ENCODE measurements at regions not wholly inside any gene's neighbourhood (a gene's known extent, or its start where the extent isn't known, plus 50 kb on each side); places are given as distances from the start of the nearest gene placed in this dataset.

DNA sequence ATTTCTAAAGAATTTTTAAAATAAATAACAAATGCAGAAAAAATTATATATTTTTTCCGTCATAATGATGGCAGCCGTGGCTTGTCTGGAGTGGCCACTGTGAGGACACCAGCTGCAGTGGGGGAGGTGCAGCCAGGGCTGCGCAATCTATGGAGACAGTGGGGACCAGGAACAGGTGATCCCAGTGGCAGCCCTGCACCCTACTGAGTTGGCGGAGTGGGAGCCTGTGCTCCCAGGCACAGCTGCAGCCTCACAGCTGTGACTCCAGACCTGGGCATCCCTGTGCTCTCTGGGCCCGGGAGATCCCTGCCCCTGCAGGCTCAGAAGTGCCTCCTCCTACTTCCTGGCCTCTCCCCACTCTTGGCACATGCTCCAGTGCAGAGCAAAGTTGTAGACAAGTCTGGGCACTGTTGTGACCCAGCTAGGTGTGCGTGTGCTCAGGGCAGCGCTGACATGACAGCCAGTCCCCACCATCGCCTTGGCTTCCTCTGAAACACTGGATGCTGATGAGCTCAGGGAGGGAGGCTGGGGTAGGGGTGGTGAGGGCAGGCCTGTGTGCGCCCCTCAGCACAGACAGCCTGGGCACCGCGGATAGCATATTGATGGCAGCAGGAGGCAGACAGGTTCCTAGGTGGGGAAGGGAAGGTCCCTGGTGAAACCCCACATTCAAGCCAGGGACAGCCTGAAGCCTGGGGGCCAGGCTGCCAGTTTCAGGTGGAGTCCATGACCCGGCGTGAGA, 96.0 kb upstream of the PRR16 start (continued):
- TF ChIP-seq SP1 (CRISPR knock-in tag; IDR thresholded peaks at IDR 0.05): no peak

DNA sequence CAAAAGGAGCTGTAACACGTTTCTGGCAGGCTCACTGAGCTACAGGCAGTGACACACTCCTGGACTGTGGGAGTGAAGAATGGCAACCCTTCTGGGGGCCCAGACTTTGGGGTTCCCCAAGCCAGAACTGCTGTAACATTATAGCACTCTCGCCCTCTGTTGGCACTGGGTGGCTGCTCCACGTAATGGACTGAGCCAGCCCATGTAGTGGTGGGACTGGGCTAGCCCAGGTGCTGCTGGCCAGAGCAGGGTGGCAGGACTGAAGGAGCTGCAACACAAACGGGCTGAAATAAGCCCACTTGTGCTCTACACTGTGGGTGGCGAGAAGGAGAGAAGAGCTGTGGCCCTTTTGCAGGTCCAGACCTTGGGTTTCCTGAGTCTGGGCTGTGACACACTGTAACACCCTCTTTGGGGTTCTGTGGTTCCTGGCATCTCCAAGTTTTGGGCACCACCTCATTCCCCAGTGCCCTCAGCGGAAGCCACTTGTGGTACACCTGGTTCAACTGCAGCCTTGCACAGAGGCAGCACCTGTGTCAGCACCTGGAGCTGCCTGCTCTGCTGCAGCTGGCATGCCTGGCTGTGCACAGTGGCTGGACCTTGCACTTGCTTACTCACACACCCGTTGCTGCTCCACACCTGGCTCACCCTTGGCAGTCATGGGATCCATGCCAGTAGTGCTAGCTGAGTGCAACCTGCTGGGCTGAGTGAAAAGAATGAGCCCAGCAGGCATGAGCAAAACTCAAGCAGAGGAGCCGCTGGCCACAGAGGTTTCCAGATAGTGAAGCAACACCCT, 95.0 kb upstream of the PRR16 start:
- Histone ChIP-seq H3K4me3 (no peak overlapping the region), H3K9me3 (replicated peaks; ENCODE audit: control insufficient read depth, insufficient read depth, low read depth, low read length) (0 out of 2 replicates have a peak, but pooled peaks cover 2% of the 10 kb centered on the region), H3K36me3 (ENCODE audit: control insufficient read depth, insufficient read depth, low read length) (no peaks in the 10 kb centered on the region), H3K9ac (ENCODE audit: insufficient read depth in 1 of 2, low read depth in 2 of 2, low read length in 2 of 2) (no peak overlapping the region), H4K20me1 (replicated peaks; ENCODE audit: control insufficient read depth, insufficient read depth, low read length) (no peaks in the 10 kb centered on the region), H2AFZ (ENCODE audit: low read depth, low read length) (no peak overlapping the region), H3K4me2 (ENCODE audit: insufficient read depth, low read length) (no peak overlapping the region), H3K27ac (ENCODE audit: extremely low read depth, low read depth, low read length) (no peak overlapping the region), H3K9me1 (ENCODE audit: control insufficient read depth, insufficient read depth, low read length) (no peaks in the 10 kb centered on the region), H3K79me2 (ENCODE audit: control insufficient read depth, insufficient read depth, low read length) (no peaks in the 10 kb centered on the region), H3K27me3 (ENCODE audit: control insufficient read depth in 2 of 2, insufficient read depth in 2 of 2, low read length in 2 of 2) (no peaks in the 10 kb centered on the region), H3K4me1 (replicated peaks in 1 of 2; ENCODE audit: control insufficient read depth in 2 of 2, insufficient read depth in 2 of 2, low read length in 2 of 2) (no peaks in the 10 kb centered on the region)
- in situ Hi-C loops (cut with MboI): no loop called here
- ATAC-seq (no peak), DNase-seq (ENCODE audit: extremely low read depth in 1 of 4, low spot score in 3 of 4) (no peak), FAIRE-seq (no peak)
- 18% methylated on average over 7 of the region's 8 CpGs for WGBS (ENCODE audit: insufficient coverage, low coverage, missing lambda C conversion rate)
- CTCF ChIA-PET (ENCODE audit: low intra/inter-chr PET ratio): no interaction called here
- intact Hi-C loops (cut with micrococcal nuclease): no loop called here
- POLR2A ChIA-PET: interaction anchor here (0.8 kb wide), 1 partner anchor 725 kb away, joined by 3 read pairs; no protein-coding TSS in a partner anchor
- BruUV-seq (replicated peaks): no TSS peak
- TF ChIP-seq, protein P1, sequence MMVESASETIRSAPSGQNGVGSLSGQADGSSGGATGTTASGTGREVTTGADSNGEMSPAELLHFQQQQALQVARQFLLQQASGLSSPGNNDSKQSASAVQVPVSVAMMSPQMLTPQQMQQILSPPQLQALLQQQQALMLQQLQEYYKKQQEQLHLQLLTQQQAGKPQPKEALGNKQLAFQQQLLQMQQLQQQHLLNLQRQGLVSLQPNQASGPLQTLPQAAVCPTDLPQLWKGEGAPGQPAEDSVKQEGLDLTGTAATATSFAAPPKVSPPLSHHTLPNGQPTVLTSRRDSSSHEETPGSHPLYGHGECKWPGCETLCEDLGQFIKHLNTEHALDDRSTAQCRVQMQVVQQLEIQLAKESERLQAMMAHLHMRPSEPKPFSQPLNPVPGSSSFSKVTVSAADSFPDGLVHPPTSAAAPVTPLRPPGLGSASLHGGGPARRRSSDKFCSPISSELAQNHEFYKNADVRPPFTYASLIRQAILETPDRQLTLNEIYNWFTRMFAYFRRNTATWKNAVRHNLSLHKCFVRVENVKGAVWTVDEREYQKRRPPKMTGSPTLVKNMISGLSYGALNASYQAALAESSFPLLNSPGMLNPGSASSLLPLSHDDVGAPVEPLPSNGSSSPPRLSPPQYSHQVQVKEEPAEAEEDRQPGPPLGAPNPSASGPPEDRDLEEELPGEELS (CRISPR knock-in tag; IDR thresholded peaks at IDR 0.05; ENCODE audit: borderline replicate concordance): no peak
- TF ChIP-seq ZNF174 (CRISPR knock-in tag; IDR thresholded peaks at IDR 0.05) (no peak), RFX5 (IDR thresholded peaks at IDR 0.05; ENCODE audit: low read depth, low read length) (no peak), NFRKB (IDR thresholded peaks at IDR 0.05; ENCODE audit: low read depth) (no peak), SRSF7 (optimal IDR thresholded peaks at IDR 0.05; ENCODE audit: low read depth, low read length) (no peak), SIX5 (IDR thresholded peaks at IDR 0.05; ENCODE audit: borderline replicate concordance in 1 of 2, insufficient read depth in 1 of 2, low read depth in 1 of 2, low read length in 2 of 2) (no peak), MAFG (tag; conservative IDR thresholded peaks at IDR 0.05) (no peak), ZNF584 (CRISPR knock-in tag; IDR thresholded peaks at IDR 0.05; ENCODE audit: low read depth) (no peak), NFIX (CRISPR knock-in tag; IDR thresholded peaks at IDR 0.05; ENCODE audit: low read depth) (no peak), NR2F6 (CRISPR knock-in tag; IDR thresholded peaks at IDR 0.05) (no peak), PCBP2 (IDR thresholded peaks at IDR 0.05; ENCODE audit: low read depth, low read length, poor library complexity, severe bottlenecking) (no peak)
- TF ChIP-seq, protein P2, sequence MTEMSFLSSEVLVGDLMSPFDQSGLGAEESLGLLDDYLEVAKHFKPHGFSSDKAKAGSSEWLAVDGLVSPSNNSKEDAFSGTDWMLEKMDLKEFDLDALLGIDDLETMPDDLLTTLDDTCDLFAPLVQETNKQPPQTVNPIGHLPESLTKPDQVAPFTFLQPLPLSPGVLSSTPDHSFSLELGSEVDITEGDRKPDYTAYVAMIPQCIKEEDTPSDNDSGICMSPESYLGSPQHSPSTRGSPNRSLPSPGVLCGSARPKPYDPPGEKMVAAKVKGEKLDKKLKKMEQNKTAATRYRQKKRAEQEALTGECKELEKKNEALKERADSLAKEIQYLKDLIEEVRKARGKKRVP (CRISPR knock-in tag; IDR thresholded peaks at IDR 0.05): no peak

Data from K562 (cell line).